NB4 (cell line): ENCODE measurements at regions not wholly inside any gene's neighbourhood (a gene's known extent, or its start where the extent isn't known, plus 50 kb on each side); places are given as distances from the start of the nearest gene placed in this dataset.

Source experiments
- POLR2A ChIP-seq: IDR thresholded peaks from 2 replicates; pipeline ENCODE4 v1.6.1; 2011; ENCODE audit warnings: mild to moderate bottlenecking; ENCODE audit not compliant: insufficient read length; ENCODE audit errors: extremely low read depth
- TF ChIP-seq, protein P1 (sequence below): IDR thresholded peaks from one replicate; pipeline ENCODE4 v1.5.1; 2012; ENCODE audit warnings: low read depth, low read length
- TF ChIP-seq, protein P2 (sequence below): IDR thresholded peaks from 2 replicates; pipeline ENCODE4 v1.6.1; 2011; ENCODE audit warnings: low read depth, low read length

GRCh38 chr12:58584880-58585279, 335.4 kb downstream of the LRIG3 start:
- TF ChIP-seq, protein P1, sequence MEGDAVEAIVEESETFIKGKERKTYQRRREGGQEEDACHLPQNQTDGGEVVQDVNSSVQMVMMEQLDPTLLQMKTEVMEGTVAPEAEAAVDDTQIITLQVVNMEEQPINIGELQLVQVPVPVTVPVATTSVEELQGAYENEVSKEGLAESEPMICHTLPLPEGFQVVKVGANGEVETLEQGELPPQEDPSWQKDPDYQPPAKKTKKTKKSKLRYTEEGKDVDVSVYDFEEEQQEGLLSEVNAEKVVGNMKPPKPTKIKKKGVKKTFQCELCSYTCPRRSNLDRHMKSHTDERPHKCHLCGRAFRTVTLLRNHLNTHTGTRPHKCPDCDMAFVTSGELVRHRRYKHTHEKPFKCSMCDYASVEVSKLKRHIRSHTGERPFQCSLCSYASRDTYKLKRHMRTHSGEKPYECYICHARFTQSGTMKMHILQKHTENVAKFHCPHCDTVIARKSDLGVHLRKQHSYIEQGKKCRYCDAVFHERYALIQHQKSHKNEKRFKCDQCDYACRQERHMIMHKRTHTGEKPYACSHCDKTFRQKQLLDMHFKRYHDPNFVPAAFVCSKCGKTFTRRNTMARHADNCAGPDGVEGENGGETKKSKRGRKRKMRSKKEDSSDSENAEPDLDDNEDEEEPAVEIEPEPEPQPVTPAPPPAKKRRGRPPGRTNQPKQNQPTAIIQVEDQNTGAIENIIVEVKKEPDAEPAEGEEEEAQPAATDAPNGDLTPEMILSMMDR = no peak
- TF ChIP-seq POLR2A = no peak
- TF ChIP-seq, protein P2, sequence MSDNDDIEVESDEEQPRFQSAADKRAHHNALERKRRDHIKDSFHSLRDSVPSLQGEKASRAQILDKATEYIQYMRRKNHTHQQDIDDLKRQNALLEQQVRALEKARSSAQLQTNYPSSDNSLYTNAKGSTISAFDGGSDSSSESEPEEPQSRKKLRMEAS = no peak
